Right lobe of liver (tissue), 6 donors: ENCODE measurements at regions not wholly inside any gene's neighbourhood (a gene's known extent, or its start where the extent isn't known, plus 50 kb on each side); places are given as distances from the start of the nearest gene placed in this dataset.

Experiments
- ATAC-seq, 4 donors: fragments of 200-7000 bp; cut with Tn5 transposase; one replicate each; pipeline ENCODE4 v1.9.1; 2020; ENCODE audit warnings: mild to moderate bottlenecking in 4 of 4, moderate library complexity in 4 of 4
- DNase-seq, 3 donors: peaks; one replicate each; pipeline ENCODE4 v3.0.0-alpha.2; 2020
- H3K27ac ChIP-seq, 3 donors: fragments of 200-600 bp; one replicate each; pipeline ENCODE4 v1.8.0; 2022
- H3K27me3 ChIP-seq, 2 donors: fragments of 200-600 bp; one replicate each; pipeline ENCODE4 v1.8.0; 2022
- H3K36me3 ChIP-seq, 4 donors: fragments of 200-600 bp; sonication (generic) in 1 of 4; one replicate each; pipeline versions ENCODE4 v1.5.1 to v1.8.0; 2017 to 2022; ENCODE audit warnings: control low read depth in 1 of 4
- H3K4me1 ChIP-seq, 4 donors: fragments of 200-600 bp; sonication (generic) in 1 of 4; one replicate each; pipeline versions ENCODE4 v1.5.1 to v1.8.0; 2017 to 2022; ENCODE audit warnings: control low read depth in 1 of 4
- H3K4me3 ChIP-seq, 3 donors: fragments of 200-600 bp; one replicate each; pipeline ENCODE4 v1.8.0; 2022
- H3K9me3 ChIP-seq, 4 donors: fragments of 200-600 bp; sonication (generic) in 1 of 4; one replicate each; pipeline versions ENCODE4 v1.5.1 to v1.8.0; 2017 to 2022; ENCODE audit warnings: control low read depth in 1 of 4
- POLR2A ChIP-seq: fragments of 450-650 bp; IDR thresholded peaks from one replicate; pipeline ENCODE4 v1.6.1; 2017; ENCODE audit warnings: antibody characterized with exemption, mild to moderate bottlenecking
- WGBS: methylation state at CpG from one replicate; pipeline ENCODE4 v1.1.6; 2018; ENCODE audit warnings: low coverage, low lambda C conversion rate; ENCODE audit not compliant: insufficient coverage; ENCODE audit errors: missing lambda C conversion rate; 5-methylcytosine and 5-hydroxymethylcytosine counted together
- intact Hi-C, 2 donors: fragments of 100-400 bp; cut with DNase I; formaldehyde crosslinking; loops; one replicate each; pipeline versions ENCODE4 v1.11.2 to v1.14.1; 2022
- TF ChIP-seq, protein P1 (sequence below), 4 donors: fragments of 200-600 bp in 3 of 4; fragments of 450-650 bp in 1 of 4; IDR thresholded peaks; one replicate each; pipeline versions ENCODE4 v1.5.1 to v1.8.0; 2016 to 2022; ENCODE audit warnings: antibody characterized with exemption in 4 of 4, mild to moderate bottlenecking in 2 of 4
- donor health status: DM: no; HTN: yes; CAD: no.
- donor health status: DM: no; HTN: no; CAD: no.
- donor health status: DM: no; HTN: no; CAD: no.
- donor health status: DM: no; HTN: yes; CAD: no.
- donor health status: DM: no; HTN: yes; CAD: no.

DNA sequence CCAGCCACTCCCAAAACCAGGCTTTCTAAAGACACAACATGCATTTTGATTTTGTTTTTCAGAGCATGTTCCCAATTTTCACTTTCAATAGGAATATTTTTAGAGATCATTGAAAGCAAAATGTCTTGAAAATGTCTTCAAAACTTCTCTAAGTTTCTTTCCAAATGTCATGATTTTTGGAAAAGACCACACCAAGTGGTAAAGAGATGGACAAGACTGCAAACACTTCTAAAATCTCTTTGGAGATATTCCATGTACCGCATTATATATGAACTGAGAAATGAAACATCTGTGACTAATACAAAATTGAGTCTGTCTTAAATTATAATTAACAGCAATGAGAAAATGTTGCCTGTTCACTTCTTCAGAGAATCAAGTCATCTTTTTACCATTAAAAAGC is 418.0 kb upstream of the PKN2 start:
- no peaks in the 10 kb centered on the region for H3K4me1 ChIP-seq
- H3K4me3 ChIP-seq: no peak overlapping the region
- 94% methylated on average over 1 of the region's 1 CpG for WGBS
- no peak for DNase-seq
- H3K36me3 ChIP-seq: no peaks in the 10 kb centered on the region
- H3K27ac ChIP-seq: no peak overlapping the region
- intact Hi-C loops: no loop called here
- H3K27me3 ChIP-seq: no peaks in the 10 kb centered on the region
- H3K9me3 ChIP-seq: no peaks in the 10 kb centered on the region
- TF ChIP-seq, protein P1, sequence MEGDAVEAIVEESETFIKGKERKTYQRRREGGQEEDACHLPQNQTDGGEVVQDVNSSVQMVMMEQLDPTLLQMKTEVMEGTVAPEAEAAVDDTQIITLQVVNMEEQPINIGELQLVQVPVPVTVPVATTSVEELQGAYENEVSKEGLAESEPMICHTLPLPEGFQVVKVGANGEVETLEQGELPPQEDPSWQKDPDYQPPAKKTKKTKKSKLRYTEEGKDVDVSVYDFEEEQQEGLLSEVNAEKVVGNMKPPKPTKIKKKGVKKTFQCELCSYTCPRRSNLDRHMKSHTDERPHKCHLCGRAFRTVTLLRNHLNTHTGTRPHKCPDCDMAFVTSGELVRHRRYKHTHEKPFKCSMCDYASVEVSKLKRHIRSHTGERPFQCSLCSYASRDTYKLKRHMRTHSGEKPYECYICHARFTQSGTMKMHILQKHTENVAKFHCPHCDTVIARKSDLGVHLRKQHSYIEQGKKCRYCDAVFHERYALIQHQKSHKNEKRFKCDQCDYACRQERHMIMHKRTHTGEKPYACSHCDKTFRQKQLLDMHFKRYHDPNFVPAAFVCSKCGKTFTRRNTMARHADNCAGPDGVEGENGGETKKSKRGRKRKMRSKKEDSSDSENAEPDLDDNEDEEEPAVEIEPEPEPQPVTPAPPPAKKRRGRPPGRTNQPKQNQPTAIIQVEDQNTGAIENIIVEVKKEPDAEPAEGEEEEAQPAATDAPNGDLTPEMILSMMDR (IDR thresholded peaks at IDR 0.05): no peak
- no peak for TF ChIP-seq POLR2A
- no peak for ATAC-seq

DNA sequence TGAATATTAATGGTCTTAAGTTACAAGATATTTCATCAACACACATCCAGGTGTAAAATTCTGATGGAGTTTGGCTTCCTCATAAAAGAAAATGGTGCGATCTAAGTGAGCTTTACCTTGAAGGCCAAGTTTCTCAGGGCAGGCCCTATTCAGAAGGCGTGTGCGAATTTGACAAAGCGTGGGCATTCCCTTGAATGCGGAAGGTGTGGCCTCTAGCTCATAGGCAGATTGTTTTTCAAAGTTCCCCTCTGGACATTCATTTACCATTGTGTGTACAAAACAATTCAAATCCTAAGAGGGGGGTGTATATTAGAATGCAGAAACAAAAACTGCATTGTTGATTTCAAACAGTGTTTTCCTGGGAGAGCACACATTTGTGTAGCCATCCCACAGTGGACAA is 411.9 kb upstream of the PKN2 start:
- DNase-seq: no peak
- ATAC-seq: no peak
- 94% methylated on average over 5 of the region's 5 CpGs for WGBS
- intact Hi-C loops: no loop called here
- no peak overlapping the region for H3K4me3 ChIP-seq
- no peaks in the 10 kb centered on the region for H3K9me3 ChIP-seq
- no peak overlapping the region for H3K27ac ChIP-seq
- H3K36me3 ChIP-seq: no peaks in the 10 kb centered on the region
- no peaks in the 10 kb centered on the region for H3K27me3 ChIP-seq
- TF ChIP-seq, protein P1 (IDR thresholded peaks at IDR 0.05): no peak
- no peak for TF ChIP-seq POLR2A
- H3K4me1 ChIP-seq: no peaks in the 10 kb centered on the region

DNA sequence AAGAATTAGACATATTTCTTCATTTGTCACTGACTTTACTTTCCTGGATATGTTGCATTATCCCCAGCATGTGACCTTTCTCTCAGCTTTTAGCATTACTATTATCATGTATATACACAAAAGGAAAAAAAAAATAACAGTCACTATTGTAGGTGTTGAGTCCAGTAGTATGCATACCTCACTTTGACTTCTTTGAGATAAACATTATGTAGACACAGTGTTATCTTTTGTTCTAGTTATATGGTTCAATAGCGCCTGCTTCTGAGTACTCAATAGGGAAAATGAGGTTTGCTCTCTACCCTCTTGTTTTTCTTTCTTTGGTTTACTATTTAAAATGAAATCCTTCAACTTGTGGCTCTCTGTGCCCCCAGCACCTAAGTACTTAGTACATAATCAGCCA is 409.6 kb upstream of the PKN2 start:
- H3K27ac ChIP-seq: no peak overlapping the region
- TF ChIP-seq, protein P1 (IDR thresholded peaks at IDR 0.05): no peak
- no peak for TF ChIP-seq POLR2A
- H3K4me3 ChIP-seq: no peak overlapping the region
- H3K36me3 ChIP-seq: no peaks in the 10 kb centered on the region
- H3K4me1 ChIP-seq: no peaks in the 10 kb centered on the region
- 92% methylated on average over 1 of the region's 1 CpG for WGBS
- DNase-seq (no peak), ATAC-seq (no peak)
- H3K9me3 ChIP-seq: no peaks in the 10 kb centered on the region
- H3K27me3 ChIP-seq: no peaks in the 10 kb centered on the region
- intact Hi-C loops: no loop called here

DNA sequence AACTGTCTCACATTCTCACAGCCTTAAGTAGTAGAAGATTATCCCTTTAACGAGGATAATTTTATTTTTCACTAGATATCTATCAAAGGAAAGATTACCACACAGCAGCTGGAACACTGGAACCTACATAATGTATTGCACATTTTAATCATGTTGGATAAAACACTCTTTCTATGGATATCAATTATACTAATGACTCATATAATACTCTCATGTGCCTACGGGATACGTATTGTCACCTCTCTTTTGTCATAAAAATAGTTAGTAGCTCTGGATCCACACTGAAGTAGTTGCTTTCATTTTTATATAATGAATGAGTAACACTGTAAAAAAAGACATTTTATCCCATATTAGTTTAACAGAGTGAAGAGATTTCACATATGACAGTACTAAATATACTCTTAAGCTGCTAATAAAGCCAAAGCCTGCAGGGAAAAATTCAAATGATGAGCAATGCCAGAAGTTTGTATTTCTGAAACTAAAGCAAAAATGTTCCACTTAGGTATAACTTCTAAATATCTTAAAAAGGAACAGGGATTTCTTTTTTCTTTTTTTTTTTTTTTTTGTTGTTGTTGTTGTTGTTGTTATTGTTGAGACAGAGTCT is 408.7 kb upstream of the PKN2 start:
- H3K36me3 ChIP-seq: no peaks in the 10 kb centered on the region
- TF ChIP-seq, protein P1 (IDR thresholded peaks at IDR 0.05): no peak
- no peak for TF ChIP-seq POLR2A
- no peak overlapping the region for H3K4me3 ChIP-seq
- DNase-seq: no peak
- no peaks in the 10 kb centered on the region for H3K4me1 ChIP-seq
- 87% methylated on average over 3 of the region's 3 CpGs for WGBS
- intact Hi-C loops: no loop called here
- H3K9me3 ChIP-seq: no peaks in the 10 kb centered on the region
- H3K27ac ChIP-seq: no peak overlapping the region
- no peak for ATAC-seq
- no peaks in the 10 kb centered on the region for H3K27me3 ChIP-seq

DNA sequence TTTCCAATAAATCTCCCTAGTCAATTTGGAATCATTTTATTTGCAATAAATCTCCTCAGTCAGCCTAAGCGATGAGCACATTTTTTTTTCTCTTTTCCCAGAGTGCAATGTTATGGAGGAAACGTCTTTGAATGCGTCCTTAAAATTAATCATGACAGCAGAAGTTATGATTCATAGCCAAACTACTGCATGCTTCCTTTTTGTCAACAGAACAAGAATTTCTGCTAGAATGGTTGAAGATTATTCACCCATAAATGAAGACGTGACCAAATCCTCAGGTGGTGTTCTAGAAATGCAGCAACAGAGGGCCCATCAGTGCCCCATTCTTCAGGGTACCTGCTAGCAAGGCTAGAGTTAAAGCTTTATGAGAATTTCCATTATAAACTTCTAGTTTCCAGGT is 407.9 kb upstream of the PKN2 start:
- Histone ChIP-seq H3K4me3 (no peak overlapping the region), H3K27me3 (no peaks in the 10 kb centered on the region), H3K36me3 (no peaks in the 10 kb centered on the region), H3K27ac (no peak overlapping the region), H3K9me3 (no peaks in the 10 kb centered on the region), H3K4me1 (no peaks in the 10 kb centered on the region)
- intact Hi-C loops: no loop called here
- TF ChIP-seq, protein P1 (IDR thresholded peaks at IDR 0.05): no peak
- TF ChIP-seq POLR2A: no peak
- ATAC-seq: no peak
- DNase-seq: no peak
- WGBS: 42% methylated on average over 4 of the region's 4 CpGs
